Islet of Langerhans (tissue), 1 donor: ENCODE measurements at regions not wholly inside any gene's neighbourhood (a gene's known extent, or its start where the extent isn't known, plus 50 kb on each side); places are given as distances from the start of the nearest gene placed in this dataset.
A peak's percentile ranks its signal among the peaks of the same experiment; 100 is the strongest.

Source experiments
- FAIRE-seq: peaks from one replicate; lab custom pipeline; 2011; peaks lifted over from hg19 to GRCh38; lab: Jason Lieb, UNC

- no peak for FAIRE-seq
These were observed 116.1 kb downstream of the UQCRFS1 start for GRCh38 chr19:29096896-29097295.

GRCh38 chr19:29093553-29093908 lies 119.4 kb downstream of the UQCRFS1 start:
- no peak for FAIRE-seq

- FAIRE-seq, result no peak
These were observed 120.0 kb downstream of the UQCRFS1 start for GRCh38 chr19:29092712-29093552.

GRCh38 chr19:29090783-29091526 lies 122.0 kb downstream of the UQCRFS1 start:
- FAIRE-seq, result no peak

GRCh38 chr19:29089315-29089870 lies 123.6 kb downstream of the UQCRFS1 start:
- FAIRE-seq, result no peak

GRCh38 chr19:29088761-29089160 lies 124.2 kb downstream of the UQCRFS1 start:
- no peak for FAIRE-seq

GRCh38 chr19:29086646-29087045 lies 126.3 kb downstream of the UQCRFS1 start:
- no peak for FAIRE-seq

- FAIRE-seq, result peak; percentile 38
These were observed 126.8 kb downstream of the UQCRFS1 start for GRCh38 chr19:29086182-29086581.

- FAIRE-seq, result no peak
These were observed 127.3 kb downstream of the UQCRFS1 start for GRCh38 chr19:29085630-29086029.

- no peak for FAIRE-seq
These were observed 127.7 kb downstream of the UQCRFS1 start for GRCh38 chr19:29085206-29085605.

- FAIRE-seq, result no peak
These were observed 128.7 kb downstream of the UQCRFS1 start for GRCh38 chr19:29084266-29084665.

GRCh38 chr19:29083863-29084262 lies 129.1 kb downstream of the UQCRFS1 start:
- no peak for FAIRE-seq

- FAIRE-seq, result no peak
These were observed 133.5 kb downstream of the UQCRFS1 start for GRCh38 chr19:29079356-29080032.

- FAIRE-seq, result no peak
These were observed 136.0 kb downstream of the UQCRFS1 start for GRCh38 chr19:29076963-29077362.

- FAIRE-seq, result no peak
These were observed 136.8 kb downstream of the UQCRFS1 start for GRCh38 chr19:29076161-29076560.

- no peak for FAIRE-seq
These were observed 137.8 kb downstream of the UQCRFS1 start for GRCh38 chr19:29075149-29075548.

GRCh38 chr19:29074579-29074978 lies 138.4 kb downstream of the UQCRFS1 start:
- FAIRE-seq, result no peak

GRCh38 chr19:29067831-29068230 lies 145.1 kb downstream of the UQCRFS1 start:
- no peak for FAIRE-seq

- FAIRE-seq, result no peak
These were observed 150.2 kb downstream of the UQCRFS1 start for GRCh38 chr19:29062475-29063435.

GRCh38 chr19:29060813-29061364 lies 152.1 kb downstream of the UQCRFS1 start:
- FAIRE-seq, result no peak

- FAIRE-seq, result no peak
These were observed 156.4 kb downstream of the UQCRFS1 start for GRCh38 chr19:29056535-29056934.
